ENCODE measurements at regions not wholly inside any gene's neighbourhood (a gene's known extent, or its start where the extent isn't known, plus 50 kb on each side); places are given as distances from the start of the nearest gene placed in this dataset.

- H3K27me3 Mint-ChIP-seq, result no peaks in the 10 kb centered on the region
- ATAC-seq (no peak), DNase-seq (no peak)
- intact Hi-C loops (cut with micrococcal nuclease), result no loop called here
- no peak overlapping the region for H3K27ac Mint-ChIP-seq
- CTCF ChIA-PET, result no interaction called here
- H3K36me3 Mint-ChIP-seq (ENCODE audit: low read depth), result no peaks in the 10 kb centered on the region
- H3K9me3 Mint-ChIP-seq, result peaks cover 3% of the 10 kb centered on the region
- TF ChIP-seq, protein P1, sequence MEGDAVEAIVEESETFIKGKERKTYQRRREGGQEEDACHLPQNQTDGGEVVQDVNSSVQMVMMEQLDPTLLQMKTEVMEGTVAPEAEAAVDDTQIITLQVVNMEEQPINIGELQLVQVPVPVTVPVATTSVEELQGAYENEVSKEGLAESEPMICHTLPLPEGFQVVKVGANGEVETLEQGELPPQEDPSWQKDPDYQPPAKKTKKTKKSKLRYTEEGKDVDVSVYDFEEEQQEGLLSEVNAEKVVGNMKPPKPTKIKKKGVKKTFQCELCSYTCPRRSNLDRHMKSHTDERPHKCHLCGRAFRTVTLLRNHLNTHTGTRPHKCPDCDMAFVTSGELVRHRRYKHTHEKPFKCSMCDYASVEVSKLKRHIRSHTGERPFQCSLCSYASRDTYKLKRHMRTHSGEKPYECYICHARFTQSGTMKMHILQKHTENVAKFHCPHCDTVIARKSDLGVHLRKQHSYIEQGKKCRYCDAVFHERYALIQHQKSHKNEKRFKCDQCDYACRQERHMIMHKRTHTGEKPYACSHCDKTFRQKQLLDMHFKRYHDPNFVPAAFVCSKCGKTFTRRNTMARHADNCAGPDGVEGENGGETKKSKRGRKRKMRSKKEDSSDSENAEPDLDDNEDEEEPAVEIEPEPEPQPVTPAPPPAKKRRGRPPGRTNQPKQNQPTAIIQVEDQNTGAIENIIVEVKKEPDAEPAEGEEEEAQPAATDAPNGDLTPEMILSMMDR (IDR thresholded peaks at IDR 0.05), result no peak
- H3K4me1 Mint-ChIP-seq (ENCODE audit: low read depth), result no peaks in the 10 kb centered on the region
- POLR2A ChIA-PET, result no interaction called here
- H3K4me3 Mint-ChIP-seq, result no peak overlapping the region
These were observed 917.2 kb downstream of the CENPC start for GRCh38 chr4:66628146-66628545.

DNA sequence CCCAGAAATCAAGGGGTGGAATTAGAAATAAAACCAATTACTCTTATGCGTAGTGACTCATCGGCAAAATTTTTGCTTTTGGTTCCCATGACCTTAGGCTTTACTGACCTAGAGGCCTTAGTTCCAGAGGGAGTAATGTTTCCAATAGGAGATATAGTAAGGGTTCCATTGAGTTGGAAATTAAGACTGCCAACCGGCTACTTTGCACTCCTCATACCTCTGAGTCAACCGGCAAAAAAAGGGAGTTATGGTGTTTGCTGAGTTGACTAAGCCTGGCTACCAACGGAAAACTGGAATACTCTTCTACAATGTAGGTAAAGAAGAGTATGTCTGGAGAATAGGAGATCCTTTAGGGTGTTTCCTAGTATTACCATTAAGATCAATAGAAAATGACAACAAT, 919.8 kb downstream of the CENPC start:
- H3K36me3 Mint-ChIP-seq (ENCODE audit: low read depth), result no peaks in the 10 kb centered on the region
- CTCF ChIA-PET, result no interaction called here
- no peaks in the 10 kb centered on the region for H3K4me1 Mint-ChIP-seq (ENCODE audit: low read depth)
- no peaks in the 10 kb centered on the region for H3K27me3 Mint-ChIP-seq
- ATAC-seq (no peak), DNase-seq (no peak)
- H3K9me3 Mint-ChIP-seq, result peaks cover 3% of the 10 kb centered on the region
- no peak overlapping the region for H3K27ac Mint-ChIP-seq
- POLR2A ChIA-PET, result no interaction called here
- TF ChIP-seq, protein P1 (IDR thresholded peaks at IDR 0.05), result no peak
- no peak overlapping the region for H3K4me3 Mint-ChIP-seq
- intact Hi-C loops (cut with micrococcal nuclease), result no loop called here

GRCh38 chr4:66613591-66613990, 931.7 kb downstream of the CENPC start:
- Mint-ChIP-seq H3K9me3 (peaks cover 23% of the 10 kb centered on the region), H3K4me1 (ENCODE audit: low read depth) (no peaks in the 10 kb centered on the region), H3K36me3 (ENCODE audit: low read depth) (no peaks in the 10 kb centered on the region), H3K27ac (no peak overlapping the region), H3K4me3 (no peak overlapping the region), H3K27me3 (no peaks in the 10 kb centered on the region)
- no peak for ATAC-seq
- TF ChIP-seq, protein P1 (IDR thresholded peaks at IDR 0.05), result no peak
- intact Hi-C loops (cut with micrococcal nuclease), result no loop called here
- DNase-seq, result no peak
- ChIA-PET POLR2A (no interaction called here), CTCF (no interaction called here)

DNA sequence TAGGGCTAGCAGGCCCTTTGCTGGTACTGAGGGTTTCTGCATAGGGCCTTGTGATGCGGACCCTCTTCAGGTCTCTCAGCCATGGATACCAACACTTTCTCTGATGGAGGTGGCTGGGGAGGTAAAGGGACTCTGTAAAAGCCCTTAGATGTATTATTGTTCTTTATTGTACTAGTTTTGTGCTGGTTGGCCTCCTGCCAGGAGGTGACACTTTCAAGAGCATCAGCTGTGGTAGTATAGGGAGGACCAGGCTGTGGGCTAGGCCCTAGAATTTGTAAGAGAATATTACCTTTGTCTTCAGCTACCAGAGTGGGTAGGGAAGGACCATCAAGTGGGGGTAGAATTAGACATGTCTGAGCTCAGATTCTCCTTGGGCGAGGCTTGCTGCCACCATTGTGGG, 936.3 kb downstream of the CENPC start:
- no peak overlapping the region for H3K27ac Mint-ChIP-seq
- ATAC-seq, result no peak
- no peaks in the 10 kb centered on the region for H3K27me3 Mint-ChIP-seq
- no peak for DNase-seq
- intact Hi-C loops (cut with micrococcal nuclease), result no loop called here
- H3K36me3 Mint-ChIP-seq (ENCODE audit: low read depth), result no peaks in the 10 kb centered on the region
- H3K4me1 Mint-ChIP-seq (ENCODE audit: low read depth), result no peaks in the 10 kb centered on the region
- CTCF ChIA-PET, result no interaction called here
- TF ChIP-seq, protein P1 (IDR thresholded peaks at IDR 0.05), result no peak
- H3K9me3 Mint-ChIP-seq, result peaks cover 8% of the 10 kb centered on the region
- no peak overlapping the region for H3K4me3 Mint-ChIP-seq
- POLR2A ChIA-PET, result no interaction called here

GRCh38 chr4:66606908-66607307, 936.6 kb upstream of the EPHA5 start:
- Mint-ChIP-seq H3K4me3 (no peak overlapping the region), H3K4me1 (ENCODE audit: low read depth) (no peaks in the 10 kb centered on the region), H3K36me3 (ENCODE audit: low read depth) (no peaks in the 10 kb centered on the region), H3K27ac (no peak overlapping the region), H3K27me3 (no peaks in the 10 kb centered on the region), H3K9me3 (peaks cover 3% of the 10 kb centered on the region)
- CTCF ChIA-PET, result no interaction called here
- DNase-seq (no peak), ATAC-seq (no peak)
- POLR2A ChIA-PET, result no interaction called here
- intact Hi-C loops (cut with micrococcal nuclease), result no loop called here
- TF ChIP-seq, protein P1 (IDR thresholded peaks at IDR 0.05), result no peak

Measured in activated CD8-positive, alpha-beta T cell treated with anti-CD3 and anti-CD28 coated beads for 36 hours (primary cell).